NOMO-1 treated with DMSO at 0.1 percent for 48 hours (cell line): ENCODE measurements at regions not wholly inside any gene's neighbourhood (a gene's known extent, or its start where the extent isn't known, plus 50 kb on each side); places are given as distances from the start of the nearest gene placed in this dataset.
A peak's percentile ranks its signal among the peaks of the same experiment; 100 is the strongest.
"Not testable (repeated sequence)": the region's sequence is repeated elsewhere in the genome, so short reads cannot be mapped to it uniquely, and the experiment has no call there.

Source experiments
- DNase-seq: peaks from one replicate; lab custom pipeline; 2025; ENCODE audit not compliant: unreplicated experiment; lab: John Stamatoyannopoulos, UW

DNA sequence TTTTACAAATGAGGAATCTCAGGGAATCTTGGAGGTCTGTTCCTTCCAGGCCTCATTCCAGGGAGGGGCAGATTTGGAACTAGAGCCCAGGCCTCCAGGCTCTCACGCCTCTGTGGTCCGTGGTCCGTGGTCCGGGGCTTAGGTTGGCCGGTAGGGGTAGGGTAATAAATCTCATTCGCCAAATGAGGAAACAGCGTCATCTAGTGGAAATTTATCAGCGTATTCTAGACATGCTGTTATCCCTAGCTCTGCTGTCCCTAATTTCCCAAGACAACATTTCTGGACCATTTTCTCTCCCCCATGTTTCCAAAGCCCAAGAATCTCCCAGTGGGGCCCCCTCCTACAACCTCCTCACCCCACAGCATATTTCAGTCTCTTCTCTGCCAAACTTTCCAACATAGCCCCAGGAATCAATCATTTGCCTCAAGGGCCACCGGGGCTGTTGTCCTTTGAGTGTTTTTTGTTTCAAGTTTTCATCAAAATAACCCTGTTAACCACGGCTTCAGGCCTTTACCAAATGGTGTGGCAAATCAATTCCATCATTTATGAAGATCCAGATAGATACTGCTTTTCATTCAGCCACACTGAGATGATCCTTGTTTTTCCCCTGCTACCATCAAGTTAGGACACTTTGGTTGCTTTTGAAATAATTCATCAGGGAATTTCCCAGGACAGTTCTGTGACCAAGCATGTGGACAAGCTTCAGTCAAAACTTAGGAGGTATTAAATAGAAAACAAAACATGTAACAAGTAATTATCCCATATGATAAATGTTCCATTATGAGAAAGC is 126.8 kb downstream of the ALDH8A1 start:
- DNase-seq = peak; percentile 66

DNA sequence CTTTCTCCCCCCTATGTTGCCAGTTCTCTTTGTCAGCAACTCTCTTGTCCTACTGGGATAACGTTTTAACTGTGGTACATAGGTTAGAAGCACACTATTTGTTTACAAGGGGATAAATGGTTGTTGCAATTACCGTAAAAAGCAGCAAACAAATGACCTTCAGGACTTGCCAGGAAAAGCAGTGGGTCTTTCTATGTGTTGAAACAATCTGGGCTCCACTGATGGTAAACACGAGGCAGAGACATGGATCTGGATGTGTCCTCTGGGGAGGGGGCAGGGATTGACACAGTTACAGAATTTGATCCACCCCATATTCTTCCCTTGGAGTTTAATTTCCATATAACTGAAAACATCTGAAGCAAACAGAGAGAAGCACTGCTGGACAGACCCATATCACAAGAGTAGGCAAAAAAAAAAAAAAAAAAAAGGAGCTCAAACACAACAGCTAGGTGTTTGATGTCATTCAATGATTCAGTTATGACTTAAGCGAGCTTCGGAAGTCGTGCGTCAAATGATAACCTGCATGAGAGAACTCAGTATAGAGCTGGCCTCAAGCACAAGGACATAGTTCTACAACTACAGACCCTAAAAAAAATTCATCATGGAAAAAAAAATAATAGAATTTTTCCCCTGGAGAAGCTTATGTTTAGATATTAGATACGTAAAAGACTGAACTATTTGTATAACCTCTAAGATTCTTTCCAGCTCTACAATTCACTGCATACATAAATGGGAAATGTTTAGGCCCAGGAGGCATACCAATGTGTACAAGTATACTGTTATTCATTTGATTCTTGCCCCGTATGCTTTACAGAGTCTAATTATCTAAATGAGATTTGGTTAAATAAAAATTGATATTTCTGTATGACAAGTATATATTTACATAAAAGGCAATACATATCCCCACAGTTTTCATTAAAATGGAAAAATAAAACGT is 127.7 kb downstream of the ALDH8A1 start:
- no peak for DNase-seq

DNA sequence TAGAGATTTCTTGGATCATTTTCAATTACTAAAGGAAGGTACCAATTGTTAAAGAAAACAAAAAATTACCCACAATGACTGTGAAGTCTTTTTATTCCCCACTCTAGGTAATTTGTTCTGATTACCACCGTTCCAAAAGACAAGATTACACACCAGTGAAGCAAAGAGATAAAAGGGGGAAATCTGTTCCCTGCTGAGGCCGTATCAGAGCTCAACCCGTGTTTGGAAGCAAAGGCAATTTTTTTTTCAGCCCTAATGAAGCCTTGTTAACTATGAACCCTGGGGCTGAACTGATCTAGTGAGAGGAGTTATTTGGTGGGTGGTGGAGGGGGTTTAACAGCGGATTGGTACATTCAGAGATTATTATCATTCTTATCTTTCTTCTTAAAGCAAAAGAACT is 128.5 kb downstream of the ALDH8A1 start:
- DNase-seq = no peak

DNA sequence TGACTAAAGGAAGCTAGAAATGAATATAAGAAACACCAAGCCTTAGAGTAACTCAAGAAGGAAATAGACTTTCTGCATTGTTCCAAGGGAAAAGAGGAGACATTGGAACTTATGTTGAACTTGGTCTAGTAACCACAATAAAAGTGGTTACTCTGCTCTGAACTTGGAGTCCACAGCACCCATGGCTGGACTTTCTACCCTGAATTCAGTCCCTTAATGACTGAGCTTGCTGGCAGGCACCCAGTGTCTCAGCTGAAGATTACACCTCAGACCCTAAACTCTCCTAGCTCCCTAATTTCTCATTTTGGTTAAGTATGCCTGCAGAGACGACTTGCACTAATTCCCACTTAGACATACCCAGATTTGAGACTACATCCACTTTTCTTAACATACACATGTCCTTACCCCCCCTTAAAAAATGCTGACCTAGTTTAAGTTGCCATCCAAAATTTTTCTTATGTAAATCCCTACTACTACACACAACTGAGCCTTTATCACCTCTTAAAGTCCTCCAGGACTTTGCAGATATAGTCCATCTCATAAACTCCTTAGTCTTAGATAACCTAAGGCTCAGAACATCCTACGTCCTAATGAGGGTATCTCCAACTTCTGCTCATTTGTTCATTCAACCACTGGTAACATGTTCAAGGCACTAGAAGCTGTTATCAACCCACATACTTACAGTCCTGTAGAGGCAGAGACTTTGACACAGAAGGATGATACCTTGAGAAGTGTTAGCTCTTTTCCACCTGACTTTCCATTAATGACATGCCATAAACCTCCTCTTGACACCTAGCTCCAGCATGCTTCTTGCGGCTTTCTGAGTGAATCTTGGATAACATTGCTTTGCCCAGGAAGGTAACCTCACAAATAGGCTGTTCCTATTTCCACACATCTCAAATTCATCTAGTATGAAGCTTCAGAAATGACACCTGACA is 129.8 kb downstream of the ALDH8A1 start:
- DNase-seq = no peak

DNA sequence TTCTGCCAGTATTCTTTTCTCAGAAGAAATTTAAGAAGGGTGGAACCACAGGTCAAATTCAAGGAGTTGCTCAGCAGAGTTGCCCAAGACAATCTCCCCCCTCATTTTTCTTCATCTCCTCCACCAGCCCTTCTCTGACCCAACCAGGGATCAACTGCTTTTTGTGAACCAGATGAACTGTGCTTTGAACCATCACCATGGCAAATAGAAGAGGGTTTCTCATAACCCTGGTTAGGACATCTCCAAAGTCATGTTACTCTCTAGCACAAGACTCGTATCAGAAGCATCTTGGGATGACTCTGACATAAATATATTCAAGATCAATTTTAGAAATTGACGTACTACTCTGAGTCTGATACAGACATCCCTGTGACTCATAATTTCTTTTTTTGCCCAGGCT is 130.7 kb downstream of the ALDH8A1 start:
- DNase-seq = no peak

DNA sequence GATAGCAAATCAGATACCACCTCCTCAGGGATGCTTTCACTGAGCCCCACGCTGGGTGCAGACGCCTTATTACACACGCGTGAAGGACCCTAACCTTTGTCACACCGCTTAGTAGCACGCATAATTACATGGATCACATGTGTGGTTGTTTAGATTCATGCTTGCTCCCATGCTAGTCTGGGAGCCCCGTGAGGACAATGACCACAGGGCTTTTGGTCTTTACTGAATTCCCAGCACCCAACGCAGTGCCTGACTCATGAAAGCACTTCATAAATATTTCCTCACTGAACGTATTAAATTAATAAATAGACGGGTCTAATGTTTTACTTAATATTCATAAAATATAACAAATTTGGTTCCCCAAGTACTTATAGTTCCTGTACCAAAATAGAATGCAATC is 132.5 kb downstream of the ALDH8A1 start:
- no peak for DNase-seq

DNA sequence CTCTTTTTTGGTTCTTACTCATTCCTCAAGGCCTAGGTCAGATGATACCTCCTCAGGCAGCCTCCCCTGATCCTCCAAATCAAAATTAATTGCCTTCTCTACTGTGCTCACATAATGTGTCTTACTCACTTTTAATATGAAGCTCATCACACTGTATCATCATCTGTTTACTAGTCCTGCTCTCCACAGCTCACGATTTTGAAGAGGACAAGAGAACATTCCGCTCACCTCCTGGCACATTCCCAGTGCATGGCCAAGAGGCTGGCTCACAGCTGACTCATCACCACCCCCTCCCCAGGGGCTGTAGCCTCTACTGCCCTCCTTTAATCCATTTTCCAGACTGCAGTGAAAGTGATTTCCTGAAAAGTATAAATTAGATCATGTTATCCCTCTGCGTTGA is 133.1 kb downstream of the ALDH8A1 start:
- no peak for DNase-seq

DNA sequence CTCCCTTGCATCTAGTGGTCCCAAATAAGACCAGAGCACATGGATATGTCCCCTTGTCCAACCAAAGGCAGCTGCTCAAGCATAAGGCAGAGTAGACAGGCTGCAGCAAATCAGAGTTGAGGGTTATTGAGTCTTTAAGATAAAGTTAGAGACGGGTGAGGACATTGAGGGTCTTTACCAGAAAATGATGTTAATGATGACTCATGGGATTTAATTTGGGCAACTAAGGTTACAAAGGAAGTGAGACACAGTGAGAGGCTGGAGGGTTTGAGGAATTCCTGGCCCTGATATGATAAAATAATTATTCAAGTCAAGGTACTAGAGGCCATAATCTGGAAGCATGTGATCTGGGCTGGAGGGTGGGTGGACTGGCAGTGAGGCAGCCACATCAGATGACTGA is 133.6 kb downstream of the ALDH8A1 start:
- DNase-seq = no peak

DNA sequence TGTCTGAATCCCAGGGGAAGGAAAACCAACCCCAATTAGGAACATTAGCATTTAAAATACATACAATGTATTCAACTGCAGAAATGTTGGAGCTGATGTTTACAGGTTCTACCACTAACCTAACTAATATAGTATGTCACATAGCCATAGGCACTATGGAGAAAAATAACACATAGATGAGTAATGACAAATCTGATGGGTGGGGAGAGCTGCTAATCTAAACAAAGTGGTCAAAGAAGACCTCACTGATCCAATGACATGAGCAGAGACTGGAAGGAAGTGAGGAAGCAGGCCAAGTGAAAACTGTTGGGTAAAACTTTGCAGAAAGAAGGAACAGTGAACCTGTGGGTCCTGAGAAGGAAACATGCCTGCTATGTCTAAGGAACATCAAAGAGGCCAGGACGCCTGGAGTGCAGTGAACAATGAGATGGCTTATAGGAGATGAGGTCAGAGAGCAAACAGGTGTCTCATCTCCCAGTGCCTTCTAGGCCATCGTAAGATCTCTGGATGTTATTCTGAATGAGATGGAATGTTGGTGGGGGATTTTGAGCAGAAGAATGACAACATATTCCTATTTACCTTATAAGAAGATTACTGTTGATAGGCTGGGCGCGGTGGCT is 135.7 kb downstream of the ALDH8A1 start:
- no peak for DNase-seq

DNA sequence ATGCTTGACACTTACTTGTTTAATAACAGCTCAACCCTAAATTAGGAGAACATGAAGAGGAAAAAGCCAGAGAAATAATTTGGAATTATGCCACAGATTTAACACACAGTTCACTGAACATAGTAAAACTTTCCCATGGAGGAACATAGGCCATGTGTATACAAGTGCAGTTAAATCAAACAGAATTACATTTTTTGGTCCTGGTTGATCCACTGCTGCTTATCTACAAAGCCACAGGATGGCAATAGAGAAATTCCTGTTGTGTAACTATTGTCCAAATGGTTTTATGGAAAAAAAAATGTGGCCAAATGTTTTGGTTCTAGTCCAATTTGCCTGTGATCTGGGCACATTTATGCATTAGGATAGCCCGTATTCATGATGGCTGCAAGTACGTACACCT is 136.8 kb downstream of the ALDH8A1 start:
- no peak for DNase-seq

DNA sequence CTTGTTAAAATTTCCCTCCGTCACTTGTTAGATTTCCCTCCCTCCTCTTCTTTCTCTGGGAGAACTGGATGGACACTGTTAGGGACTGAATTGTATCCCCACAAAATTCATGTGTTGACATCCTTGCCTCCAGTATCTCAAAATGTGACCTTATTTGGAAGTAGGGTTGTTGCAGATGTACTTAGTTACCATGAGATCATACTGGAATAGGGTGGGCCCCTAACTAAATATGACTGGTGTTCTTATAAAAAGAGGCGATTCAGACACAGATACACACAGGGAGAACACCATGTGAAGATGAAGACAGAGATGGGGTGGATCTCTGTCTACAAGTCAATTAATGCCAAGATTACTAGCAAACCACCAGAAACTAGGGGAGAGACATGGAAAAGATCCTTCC is 139.5 kb downstream of the ALDH8A1 start:
- DNase-seq = no peak

DNA sequence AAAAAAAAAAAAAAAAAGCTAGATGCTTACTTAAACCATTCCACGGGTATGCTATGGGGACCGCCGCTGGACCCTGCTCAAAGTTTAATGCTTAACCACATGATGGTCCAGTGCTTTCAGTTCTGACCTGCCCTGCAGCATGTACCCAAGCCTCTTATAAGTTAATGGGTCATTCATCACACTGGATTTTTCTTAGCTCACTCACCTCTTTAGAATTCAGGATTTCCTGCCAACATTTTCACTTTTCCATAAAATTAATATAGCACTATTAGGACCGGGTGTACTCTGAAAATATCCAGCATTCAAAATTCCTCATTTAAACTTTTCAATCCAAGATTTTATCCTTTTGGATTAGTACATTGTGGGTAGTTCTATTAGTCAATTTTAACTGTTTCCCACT is 140.8 kb downstream of the ALDH8A1 start:
- no peak for DNase-seq

DNA sequence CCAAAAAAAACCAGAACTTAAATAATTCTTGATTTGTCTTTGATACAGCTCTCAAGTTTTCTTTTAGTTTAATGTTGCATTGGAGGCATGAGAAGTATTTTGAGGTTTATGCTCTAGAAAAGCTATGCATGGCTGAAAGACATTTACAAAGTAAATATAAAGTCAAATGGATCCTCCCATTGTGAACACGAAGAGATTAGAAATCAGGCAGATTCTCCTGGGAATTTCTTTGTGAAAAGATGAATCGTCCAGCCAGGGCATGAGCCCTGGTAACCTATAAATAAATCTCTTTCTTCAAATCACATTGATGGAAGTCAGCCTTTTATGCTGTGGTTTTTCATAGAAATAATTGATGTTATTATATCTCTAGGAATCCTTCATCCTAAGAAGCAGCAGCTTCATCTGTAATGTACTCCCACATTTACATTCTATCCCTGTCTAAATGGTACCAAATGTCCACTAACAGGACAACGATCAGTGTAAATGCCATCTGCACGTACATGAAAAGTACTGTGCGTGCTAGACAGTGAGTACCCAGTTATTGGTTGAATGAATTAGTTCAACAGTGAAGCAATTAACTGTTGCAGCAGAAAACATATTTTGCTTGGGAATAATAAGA is 143.6 kb downstream of the ALDH8A1 start:
- DNase-seq = no peak

DNA sequence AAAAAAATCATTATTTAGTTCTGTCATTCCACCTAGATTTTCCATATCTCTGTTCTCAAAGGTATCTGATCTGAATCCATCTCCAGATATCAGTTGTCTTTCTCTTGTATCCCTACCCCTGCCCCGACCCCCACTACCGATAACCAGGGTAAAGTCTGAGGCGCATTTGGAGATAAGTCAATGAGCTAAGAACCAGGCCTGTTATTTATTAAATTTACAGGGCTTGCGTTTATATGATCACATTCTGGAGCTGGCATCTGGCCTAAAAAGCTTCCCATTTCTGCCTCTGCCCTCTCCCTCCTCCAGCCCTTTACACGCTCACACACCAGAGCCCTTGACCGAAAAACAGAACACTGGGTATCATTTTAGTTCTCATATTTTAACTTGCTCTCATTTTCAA is 144.7 kb downstream of the ALDH8A1 start:
- DNase-seq = no peak

DNA sequence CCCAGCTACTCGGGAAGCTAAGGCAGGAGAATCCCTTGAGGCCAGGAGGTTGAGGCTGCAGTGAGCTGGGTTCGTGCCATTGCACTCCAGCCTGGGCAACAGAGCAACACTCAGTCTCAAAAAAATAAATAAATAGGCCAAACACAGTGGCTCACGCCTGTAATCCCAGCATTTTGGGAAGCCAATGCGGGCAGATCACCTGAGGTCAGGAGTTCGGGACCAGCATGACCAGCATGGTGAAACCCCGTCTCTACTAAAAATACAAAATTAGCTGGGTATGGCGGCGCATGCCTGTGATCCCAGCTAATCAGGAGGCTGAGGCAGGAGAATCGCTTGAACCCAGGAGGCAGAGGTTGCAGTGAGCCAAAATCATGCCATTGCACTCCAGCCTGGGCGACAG is 145.6 kb downstream of the ALDH8A1 start:
- not testable (repeated sequence) for DNase-seq

DNA sequence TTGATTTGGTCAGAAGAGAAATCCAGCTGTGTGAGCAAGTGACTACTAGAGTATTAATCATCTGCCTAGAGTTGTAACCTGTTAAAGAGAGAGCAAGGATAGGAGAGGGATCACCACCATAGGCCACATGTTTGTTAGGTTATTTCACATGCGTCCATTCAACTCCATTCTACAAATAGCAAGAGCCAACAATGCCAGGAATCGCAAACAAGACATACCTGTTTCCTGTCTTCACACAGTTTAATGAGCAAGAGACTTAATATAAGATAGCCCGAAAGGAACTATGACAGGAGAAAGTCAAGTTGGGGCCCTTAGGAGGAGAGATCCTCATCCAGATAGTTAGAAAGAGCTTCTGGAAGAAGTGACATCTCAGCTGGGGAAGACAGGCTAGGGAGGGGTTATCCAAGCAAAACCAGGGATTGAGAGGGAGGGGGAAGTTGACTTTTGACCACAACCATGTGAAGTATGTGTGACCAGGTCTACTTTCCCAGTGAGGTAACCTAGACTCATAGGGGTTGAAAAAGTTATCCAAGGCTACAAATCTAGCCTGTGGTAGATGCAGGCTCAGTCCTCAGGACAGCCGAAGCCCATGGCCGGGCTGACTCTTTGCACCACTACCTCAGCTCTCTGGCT is 147.4 kb downstream of the ALDH8A1 start:
- DNase-seq = no peak

DNA sequence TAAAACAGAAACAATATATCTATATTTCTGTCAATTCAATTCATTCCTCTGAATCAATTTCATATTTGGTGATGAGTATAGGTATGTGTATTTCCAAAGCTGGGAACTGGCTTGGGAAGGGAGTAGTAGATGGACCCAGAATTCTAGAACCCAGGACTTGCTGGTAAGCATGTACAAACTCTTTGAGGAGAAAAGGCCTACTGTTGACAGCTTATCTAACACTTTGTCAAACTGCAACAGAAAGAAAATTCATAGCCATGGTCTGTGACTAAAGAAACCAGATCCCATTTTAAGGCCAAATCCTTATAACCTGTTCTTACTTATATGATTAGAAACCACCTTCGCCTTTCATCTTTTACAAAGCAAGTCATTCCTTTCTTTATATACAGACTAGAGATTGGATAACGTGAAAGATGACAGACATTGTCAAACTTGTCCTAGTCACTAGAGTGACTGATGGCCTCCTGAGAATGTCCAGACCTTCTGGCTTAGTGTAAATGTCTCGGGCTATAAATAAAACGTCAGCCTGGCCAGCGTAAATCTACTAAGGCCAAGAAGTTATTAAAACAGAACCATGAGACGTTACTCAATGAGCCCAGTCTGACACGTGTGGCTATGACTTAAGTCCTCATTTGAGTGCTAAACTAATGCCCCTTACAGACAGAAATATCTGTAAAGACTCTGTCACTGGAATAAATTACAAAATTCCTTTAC is 152.3 kb downstream of the ALDH8A1 start:
- DNase-seq = no peak

DNA sequence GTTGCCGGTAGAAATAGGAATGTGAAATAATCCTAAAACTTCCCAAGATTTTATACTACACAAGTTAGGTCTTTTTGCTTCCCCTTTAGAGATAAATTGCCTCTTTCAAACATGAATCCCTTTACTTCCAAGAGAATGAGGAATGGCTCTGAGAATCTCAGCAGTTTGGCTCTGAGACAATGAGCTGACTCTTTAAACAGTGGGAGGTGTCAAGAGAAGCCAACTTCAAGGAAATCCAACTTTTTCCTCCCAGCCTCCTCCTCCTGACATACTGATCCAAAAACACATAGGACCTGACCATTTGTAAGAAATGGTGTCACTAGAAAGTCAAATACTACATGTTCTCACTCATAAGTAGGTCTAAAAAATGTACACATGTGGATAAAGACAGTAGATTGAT is 154.2 kb downstream of the ALDH8A1 start:
- DNase-seq = no peak

DNA sequence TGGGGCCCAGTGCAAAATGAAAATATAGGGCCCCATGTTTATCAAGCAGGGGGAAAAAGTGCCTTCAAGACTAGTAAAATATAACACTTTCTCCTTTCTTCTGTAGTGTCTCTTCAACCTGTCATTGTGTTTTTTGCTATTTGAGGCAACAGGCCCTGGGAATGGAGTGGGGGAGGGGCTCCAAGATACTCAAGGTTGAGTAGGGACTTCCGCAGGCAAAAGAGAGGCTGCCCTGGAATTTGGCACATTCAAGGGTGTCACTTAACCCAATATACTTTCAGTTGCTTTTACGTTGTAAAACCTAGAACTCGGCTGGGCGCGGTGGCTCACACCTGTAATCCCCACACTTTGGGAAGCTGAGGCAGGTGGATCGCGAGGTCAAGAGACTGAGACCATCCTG is 154.9 kb downstream of the ALDH8A1 start:
- no peak for DNase-seq
